ENCODE measurements at regions not wholly inside any gene's neighbourhood (a gene's known extent, or its start where the extent isn't known, plus 50 kb on each side); places are given as distances from the start of the nearest gene placed in this dataset.

- TF ChIP-seq YY1 (IDR thresholded peaks at IDR 0.05; ENCODE audit: insufficient read depth, insufficient read length), result no peak
- no peak for TF ChIP-seq ZNF274 (IDR thresholded peaks at IDR 0.05; ENCODE audit: low read depth, low read length)
Observed at GRCh38 chr5:8895599-8895998, 650.3 kb downstream of the SEMA5A start.
